ENCODE measurements at regions not wholly inside any gene's neighbourhood (a gene's known extent, or its start where the extent isn't known, plus 50 kb on each side); places are given as distances from the start of the nearest gene placed in this dataset.

- no peak for TF ChIP-seq CTCF (IDR thresholded peaks at IDR 0.05)
- no peak for TF ChIP-seq POLR2A (IDR thresholded peaks at IDR 0.05)
- TF ChIP-seq POLR2AphosphoS5 (IDR thresholded peaks at IDR 0.05) = no peak
- no peak for TF ChIP-seq EP300 (IDR thresholded peaks at IDR 0.05)
Measured at GRCh38 chr13:53197424-53197823, 168.8 kb downstream of the OLFM4 start.

Measured in upper lobe of left lung (tissue), 4 donors.